GM21717 (cell line): ENCODE measurements at regions not wholly inside any gene's neighbourhood (a gene's known extent, or its start where the extent isn't known, plus 50 kb on each side); places are given as distances from the start of the nearest gene placed in this dataset.

ENCODE experiments used
- ATAC-seq: cut with Tn5 transposase; IDR thresholded peaks from one replicate; pipeline ENCODE4 v1.9.1; 2021; ENCODE audit warnings: mild to moderate bottlenecking, moderate library complexity; ENCODE audit not compliant: unreplicated experiment

GRCh38 chr15:94673801-94674200, 442.4 kb downstream of the MCTP2 start:
- no peak for ATAC-seq

GRCh38 chr15:94674296-94674695, 442.9 kb downstream of the MCTP2 start:
- ATAC-seq = no peak

GRCh38 chr15:94677202-94677790, 445.9 kb downstream of the MCTP2 start:
- no peak for ATAC-seq

GRCh38 chr15:94682171-94682570, 450.8 kb downstream of the MCTP2 start:
- ATAC-seq = no peak

GRCh38 chr15:94683902-94684301, 452.5 kb downstream of the MCTP2 start:
- no peak for ATAC-seq

GRCh38 chr15:94691169-94691568, 459.8 kb downstream of the MCTP2 start:
- ATAC-seq = no peak

- ATAC-seq = no peak
These were observed 461.3 kb downstream of the MCTP2 start for GRCh38 chr15:94692710-94693109.

- no peak for ATAC-seq
These were observed 468.9 kb downstream of the MCTP2 start for GRCh38 chr15:94700211-94700610.

GRCh38 chr15:94701281-94701985, 470.1 kb downstream of the MCTP2 start:
- no peak for ATAC-seq

- no peak for ATAC-seq
These were observed 472.2 kb downstream of the MCTP2 start for GRCh38 chr15:94703596-94703995.

GRCh38 chr15:94704421-94704820, 473.1 kb downstream of the MCTP2 start:
- no peak for ATAC-seq

- no peak for ATAC-seq
These were observed 473.6 kb downstream of the MCTP2 start for GRCh38 chr15:94704946-94705345.

GRCh38 chr15:94709319-94709718, 478.0 kb downstream of the MCTP2 start:
- no peak for ATAC-seq

GRCh38 chr15:94722024-94722636, 490.8 kb downstream of the MCTP2 start:
- ATAC-seq = no peak

GRCh38 chr15:94723801-94724200, 492.4 kb downstream of the MCTP2 start:
- no peak for ATAC-seq

- ATAC-seq = no peak
These were observed 499.9 kb downstream of the MCTP2 start for GRCh38 chr15:94731286-94731685.

GRCh38 chr15:94734460-94734859, 503.1 kb downstream of the MCTP2 start:
- ATAC-seq = no peak

- no peak for ATAC-seq
These were observed 504.9 kb downstream of the MCTP2 start for GRCh38 chr15:94736236-94736635.

- no peak for ATAC-seq
These were observed 508.3 kb downstream of the MCTP2 start for GRCh38 chr15:94739639-94740038.

GRCh38 chr15:94740469-94740868, 509.1 kb downstream of the MCTP2 start:
- ATAC-seq = no peak

- no peak for ATAC-seq
These were observed 512.3 kb downstream of the MCTP2 start for GRCh38 chr15:94743668-94744067.

GRCh38 chr15:94744080-94744793, 512.9 kb downstream of the MCTP2 start:
- no peak for ATAC-seq
